Tibial artery (tissue), 4 donors: ENCODE measurements at regions not wholly inside any gene's neighbourhood (a gene's known extent, or its start where the extent isn't known, plus 50 kb on each side); places are given as distances from the start of the nearest gene placed in this dataset.

Experiments used
- DNase-seq, 2 donors: peaks; one replicate each; pipeline ENCODE4 v3.0.0-alpha.2; 2019
- H3K27ac ChIP-seq, 2 donors: fragments of 200-600 bp; sonication (generic) in 1 of 2; 1 replicate in 1 of 2; 2 replicates in 1 of 2; pipeline ENCODE4 v1.5.1; 2018 to 2019; ENCODE audit warnings: mild to moderate bottlenecking in 1 of 2
- H3K27me3 ChIP-seq, 2 donors: fragments of 200-600 bp; sonication (generic) in 1 of 2; one replicate each; pipeline versions ENCODE4 v1.5.1 to v1.6.0; 2016 to 2019
- H3K36me3 ChIP-seq, 3 donors: fragments of 200-600 bp; sonication (generic) in 2 of 3; one replicate each; pipeline ENCODE4 v1.5.1; 2016 to 2019; ENCODE audit warnings: mild to moderate bottlenecking in 2 of 3
- H3K4me1 ChIP-seq, 4 donors: fragments of 200-600 bp; sonication (generic) in 2 of 4; 1 replicate in 3 of 4; 2 replicates in 1 of 4; pipeline ENCODE4 v1.5.1; 2016 to 2019
- H3K4me3 ChIP-seq, 2 donors: fragments of 200-600 bp; sonication (generic) in 1 of 2; 1 replicate in 1 of 2; 2 replicates in 1 of 2; pipeline ENCODE4 v1.5.1; 2018 to 2019; ENCODE audit warnings: mild to moderate bottlenecking in 2 of 2
- H3K9me3 ChIP-seq, 3 donors: fragments of 200-600 bp; sonication (generic) in 1 of 3; one replicate each; pipeline ENCODE4 v1.5.1; 2016 to 2019
- CTCF ChIP-seq, 2 experiments: fragments of 200-600 bp in 1 of 2; fragments of 450-650 bp in 1 of 2; IDR thresholded peaks; one replicate each; pipeline ENCODE4 v1.5.1; 2017 to 2019; ENCODE audit warnings: antibody characterized with exemption in 2 of 2, mild to moderate bottlenecking in 1 of 2, moderate library complexity in 1 of 2
- intact Hi-C: fragments of 100-400 bp; cut with DNase I; formaldehyde crosslinking; loops from one replicate; pipeline ENCODE4 v1.15.0; 2023; ENCODE audit warnings: low total_unique reads

- H3K4me3 ChIP-seq: no peak overlapping the region
- no peak for DNase-seq
- intact Hi-C loops: no loop called here
- H3K36me3 ChIP-seq: no peaks in the 10 kb centered on the region
- H3K27ac ChIP-seq: no peak overlapping the region
- no peaks in the 10 kb centered on the region for H3K4me1 ChIP-seq
- no peaks in the 10 kb centered on the region for H3K9me3 ChIP-seq
- no peak for TF ChIP-seq CTCF (IDR thresholded peaks at IDR 0.05)
- no peaks in the 10 kb centered on the region for H3K27me3 ChIP-seq
These were observed 83.5 kb upstream of the FAT3 start for GRCh38 chr11:92141159-92141558.

- Histone ChIP-seq H3K4me3 (no peak overlapping the region), H3K27ac (no peak overlapping the region), H3K4me1 (no peaks in the 10 kb centered on the region), H3K27me3 (no peaks in the 10 kb centered on the region), H3K9me3 (no peaks in the 10 kb centered on the region), H3K36me3 (no peaks in the 10 kb centered on the region)
- DNase-seq: no peak
- intact Hi-C loops: no loop called here
- TF ChIP-seq CTCF (IDR thresholded peaks at IDR 0.05): no peak
These were observed 84.6 kb upstream of the FAT3 start for GRCh38 chr11:92140021-92140420.

- H3K27ac ChIP-seq: no peak overlapping the region
- H3K4me3 ChIP-seq: no peak overlapping the region
- no peaks in the 10 kb centered on the region for H3K4me1 ChIP-seq
- TF ChIP-seq CTCF (IDR thresholded peaks at IDR 0.05): no peak
- no peaks in the 10 kb centered on the region for H3K36me3 ChIP-seq
- no peaks in the 10 kb centered on the region for H3K27me3 ChIP-seq
- intact Hi-C loops: no loop called here
- DNase-seq: no peak
- no peaks in the 10 kb centered on the region for H3K9me3 ChIP-seq
These were observed 86.3 kb upstream of the FAT3 start for GRCh38 chr11:92138296-92138695.

- Histone ChIP-seq H3K36me3 (no peaks in the 10 kb centered on the region), H3K9me3 (no peaks in the 10 kb centered on the region), H3K27me3 (no peaks in the 10 kb centered on the region), H3K4me3 (no peak overlapping the region), H3K4me1 (no peaks in the 10 kb centered on the region), H3K27ac (no peak overlapping the region)
- intact Hi-C loops: no loop called here
- TF ChIP-seq CTCF (IDR thresholded peaks at IDR 0.05): no peak
- no peak for DNase-seq
These were observed 86.9 kb upstream of the FAT3 start for GRCh38 chr11:92137747-92138146.

- no peaks in the 10 kb centered on the region for H3K27me3 ChIP-seq
- no peaks in the 10 kb centered on the region for H3K36me3 ChIP-seq
- no peak overlapping the region for H3K27ac ChIP-seq
- H3K4me3 ChIP-seq: no peak overlapping the region
- H3K9me3 ChIP-seq: no peaks in the 10 kb centered on the region
- TF ChIP-seq CTCF (IDR thresholded peaks at IDR 0.05): no peak
- H3K4me1 ChIP-seq: no peaks in the 10 kb centered on the region
- intact Hi-C loops: no loop called here
- DNase-seq: no peak
These were observed 87.8 kb upstream of the FAT3 start for GRCh38 chr11:92136797-92137196.

- no peak overlapping the region for H3K27ac ChIP-seq
- no peak for DNase-seq
- no peak overlapping the region for H3K4me3 ChIP-seq
- no peaks in the 10 kb centered on the region for H3K9me3 ChIP-seq
- TF ChIP-seq CTCF (IDR thresholded peaks at IDR 0.05): no peak
- intact Hi-C loops: no loop called here
- H3K36me3 ChIP-seq: no peaks in the 10 kb centered on the region
- no peaks in the 10 kb centered on the region for H3K4me1 ChIP-seq
- H3K27me3 ChIP-seq: no peaks in the 10 kb centered on the region
These were observed 93.2 kb upstream of the FAT3 start for GRCh38 chr11:92131289-92131865.
